Mesendoderm (in vitro differentiated cells): ENCODE measurements at regions not wholly inside any gene's neighbourhood (a gene's known extent, or its start where the extent isn't known, plus 50 kb on each side); places are given as distances from the start of the nearest gene placed in this dataset.

Experiments used
- DNase-seq: peaks from one replicate; pipeline ENCODE4 v3.0.0; 2013
- H2AK5ac ChIP-seq: 2 replicates; pipeline ENCODE4 v1.6.1; 2013; ENCODE audit warnings: low read length, inconsistent platforms
- H2BK120ac ChIP-seq: 2 replicates; pipeline ENCODE4 v1.6.1; 2013; ENCODE audit warnings: low read depth, mild to moderate bottlenecking, low read length, moderate library complexity, mixed read lengths
- H2BK15ac ChIP-seq: replicated peaks from 2 replicates; pipeline ENCODE4 v1.6.1; 2013; ENCODE audit warnings: low read depth, mild to moderate bottlenecking, moderate library complexity
- H2BK5ac ChIP-seq: 2 replicates; pipeline ENCODE4 v1.6.1; 2013; ENCODE audit warnings: low read length, inconsistent platforms
- H3K18ac ChIP-seq: 2 replicates; pipeline ENCODE4 v1.6.1; 2013; ENCODE audit warnings: mild to moderate bottlenecking, low read length, mixed read lengths
- H3K23ac ChIP-seq: one replicate; pipeline ENCODE4 v1.6.1; 2013; ENCODE audit warnings: low read length
- H3K27ac ChIP-seq: 2 replicates; pipeline ENCODE4 v1.5.1; 2013; ENCODE audit warnings: low read depth, mild to moderate bottlenecking, inconsistent platforms, low read length, moderate library complexity
- H3K27me3 ChIP-seq: 2 replicates; pipeline ENCODE4 v1.6.1; 2013; ENCODE audit warnings: low read length, control low read depth, mild to moderate bottlenecking, inconsistent platforms; ENCODE audit not compliant: insufficient read depth, poor library complexity
- H3K36me3 ChIP-seq: 2 replicates; pipeline ENCODE4 v1.6.1; 2013; ENCODE audit warnings: low read length, inconsistent platforms; ENCODE audit not compliant: control insufficient read depth, insufficient read depth
- H3K4ac ChIP-seq: one replicate; pipeline ENCODE4 v1.6.1; 2013; ENCODE audit warnings: low read depth, mild to moderate bottlenecking, low read length, moderate library complexity
- H3K4me1 ChIP-seq: 2 replicates; pipeline ENCODE4 v1.6.1; 2013; ENCODE audit warnings: low read depth, low read length, inconsistent platforms; ENCODE audit not compliant: control insufficient read depth
- H3K4me2 ChIP-seq: 2 replicates; pipeline ENCODE4 v1.6.1; 2013; ENCODE audit warnings: low read length
- H3K4me3 ChIP-seq: 2 replicates; pipeline ENCODE4 v1.5.1; 2013; ENCODE audit warnings: mild to moderate bottlenecking, low read length
- H3K56ac ChIP-seq: one replicate; pipeline ENCODE4 v1.6.1; 2013; ENCODE audit warnings: low read length
- H3K79me1 ChIP-seq: 2 replicates; pipeline ENCODE4 v1.6.1; 2013; ENCODE audit warnings: low read length, inconsistent platforms
- H3K79me2 ChIP-seq: 2 replicates; pipeline ENCODE4 v1.6.1; 2013; ENCODE audit warnings: mild to moderate bottlenecking, low read length; ENCODE audit not compliant: control insufficient read depth, insufficient read depth
- H3K9ac ChIP-seq: 2 replicates; pipeline ENCODE4 v1.6.1; 2013; ENCODE audit warnings: low read length, inconsistent platforms
- H4K5ac ChIP-seq: one replicate; pipeline ENCODE4 v1.6.1; 2013; ENCODE audit warnings: low read length
- H4K8ac ChIP-seq: one replicate; pipeline ENCODE4 v1.6.1; 2013; ENCODE audit warnings: low read depth, mild to moderate bottlenecking, control low read depth, low read length, moderate library complexity
- WGBS: extraction: QIAGEN DNeasy Blood & Tissue Kit; methylation state at CpG from one replicate; pipeline ENCODE4 v1.1.7; 2013; ENCODE audit warnings: low lambda C conversion rate, missing lambda C conversion rate; ENCODE audit not compliant: insufficient coverage; ENCODE audit errors: extremely low coverage; 5-methylcytosine and 5-hydroxymethylcytosine counted together

DNA sequence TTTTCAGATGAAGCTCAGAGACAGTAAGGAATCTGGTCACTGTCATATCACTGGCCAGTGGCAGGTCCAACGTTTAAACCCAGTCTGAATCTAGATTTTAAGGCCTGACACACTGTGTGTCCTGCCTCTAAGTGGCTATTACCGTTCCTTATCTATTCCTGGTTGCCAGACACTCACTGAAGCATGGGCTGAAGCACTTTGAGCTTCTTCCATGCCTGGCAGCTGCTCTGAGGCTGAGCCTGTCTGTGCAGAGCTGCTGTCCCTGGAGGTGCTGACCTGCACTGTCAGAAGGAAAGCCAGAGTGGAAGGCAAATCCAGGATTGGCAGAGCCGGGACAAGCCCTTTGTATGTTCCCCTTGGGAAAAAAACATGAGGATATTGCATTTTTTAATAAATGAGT, 109.2 kb upstream of the SLC7A1 start:
- Histone ChIP-seq H3K27ac (no peak overlapping the region), H3K4me2 (no peak overlapping the region), H3K79me2 (no peaks in the 10 kb centered on the region), H4K8ac (no peak overlapping the region), H4K5ac (no peak overlapping the region), H3K4me1 (peaks cover 3% of the 10 kb centered on the region), H3K79me1 (no peaks in the 10 kb centered on the region), H3K4ac (no peak overlapping the region), H2AK5ac (no peak overlapping the region), H3K4me3 (no peak overlapping the region), H3K9ac (no peak overlapping the region), H2BK15ac (no peak overlapping the region), H3K56ac (no peak overlapping the region), H3K18ac (no peak overlapping the region), H2BK5ac (no peak overlapping the region), H3K27me3 (no peaks in the 10 kb centered on the region), H3K36me3 (no peaks in the 10 kb centered on the region), H3K23ac (no peak overlapping the region), H2BK120ac (no peak overlapping the region)
- peak; percentile 72 for DNase-seq
- WGBS: no CpG with 5 or more reads among the region's 3 CpGs

GRCh38 chr13:29703421-29703820, 107.9 kb upstream of the SLC7A1 start:
- WGBS: no CpG with 5 or more reads among the region's 4 CpGs
- H2BK15ac ChIP-seq: no peak overlapping the region

DNA sequence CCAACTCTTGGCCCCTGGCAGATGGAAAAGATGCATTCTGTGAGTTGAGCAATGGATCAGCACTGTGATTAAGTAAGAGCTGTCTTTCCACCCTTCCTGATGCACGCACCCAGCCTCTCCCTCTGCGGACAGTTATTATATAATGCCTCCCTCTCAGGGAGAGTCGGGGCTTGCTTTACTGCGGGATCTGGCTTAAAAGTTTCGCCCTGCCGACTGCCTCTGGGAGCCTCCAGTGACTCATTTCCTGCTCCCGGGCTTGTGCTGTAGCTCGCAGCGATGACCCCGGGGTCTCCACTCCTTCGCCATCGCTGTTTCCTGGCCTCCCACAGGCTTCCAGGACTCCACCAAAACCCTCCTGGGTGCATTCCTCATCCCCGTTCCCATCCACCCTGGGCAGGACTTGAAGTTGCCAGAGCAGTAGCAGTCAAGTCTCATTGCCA, 107.4 kb upstream of the SLC7A1 start:
- peak; percentile 87 for DNase-seq
- no peaks in the 10 kb centered on the region for H3K79me1 ChIP-seq
- no peak overlapping the region for H4K8ac ChIP-seq
- no peaks in the 10 kb centered on the region for H3K36me3 ChIP-seq
- H3K4me1 ChIP-seq: peaks cover 3% of the 10 kb centered on the region
- H2BK15ac ChIP-seq: no peak overlapping the region
- H2AK5ac ChIP-seq: no peak overlapping the region
- no peak overlapping the region for H3K9ac ChIP-seq
- H3K56ac ChIP-seq: peak overlapping the region; percentile 66
- no peak overlapping the region for H3K4ac ChIP-seq
- H3K4me2 ChIP-seq: no peak overlapping the region
- no peak overlapping the region for H2BK120ac ChIP-seq
- H3K27me3 ChIP-seq: no peaks in the 10 kb centered on the region
- no peak overlapping the region for H2BK5ac ChIP-seq
- no CpG with 5 or more reads among the region's 13 CpGs for WGBS
- no peak overlapping the region for H3K23ac ChIP-seq
- no peak overlapping the region for H3K4me3 ChIP-seq
- no peaks in the 10 kb centered on the region for H3K79me2 ChIP-seq
- H4K5ac ChIP-seq: no peak overlapping the region
- no peak overlapping the region for H3K18ac ChIP-seq
- no peak overlapping the region for H3K27ac ChIP-seq

More at GRCh38 chr13:29703421-29703820, 107.9 kb upstream of the SLC7A1 start:
- Histone ChIP-seq H3K79me1 (no peaks in the 10 kb centered on the region), H2BK120ac (no peak overlapping the region), H3K27me3 (no peaks in the 10 kb centered on the region), H3K36me3 (no peaks in the 10 kb centered on the region), H3K4me2 (no peak overlapping the region), H3K56ac (peak overlapping the region; percentile 44), H3K9ac (no peak overlapping the region), H2BK5ac (no peak overlapping the region), H3K18ac (no peak overlapping the region), H3K4me1 (peaks cover 3% of the 10 kb centered on the region), H2AK5ac (no peak overlapping the region), H3K4ac (no peak overlapping the region), H3K27ac (no peak overlapping the region), H3K4me3 (no peak overlapping the region), H3K79me2 (no peaks in the 10 kb centered on the region), H4K5ac (no peak overlapping the region), H4K8ac (no peak overlapping the region), H3K23ac (no peak overlapping the region)
- DNase-seq: no peak

DNA sequence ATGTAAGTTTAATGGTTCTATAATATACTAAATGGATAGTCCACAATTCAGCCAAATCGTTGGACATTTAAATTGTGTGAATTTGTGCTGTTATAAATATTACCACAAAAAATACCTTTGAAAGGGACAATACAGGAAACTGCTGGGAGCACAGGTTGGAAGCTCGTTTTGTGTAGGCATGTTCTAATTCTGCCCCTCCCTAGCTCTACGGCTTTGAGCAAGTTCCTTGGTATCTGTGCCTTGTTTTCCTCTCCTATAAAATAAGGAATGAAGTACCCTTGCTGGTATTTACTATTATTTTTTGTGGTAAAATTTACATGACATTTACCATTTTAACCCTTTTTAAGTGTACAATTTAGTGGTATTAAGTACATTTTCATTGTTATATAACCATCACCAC, 102.6 kb upstream of the SLC7A1 start:
- H3K79me2 ChIP-seq: no peaks in the 10 kb centered on the region
- H3K9ac ChIP-seq: no peak overlapping the region
- H3K4me2 ChIP-seq: no peak overlapping the region
- no peaks in the 10 kb centered on the region for H3K79me1 ChIP-seq
- no peak overlapping the region for H2BK120ac ChIP-seq
- no peak overlapping the region for H2BK5ac ChIP-seq
- H3K27me3 ChIP-seq: no peaks in the 10 kb centered on the region
- H3K36me3 ChIP-seq: no peaks in the 10 kb centered on the region
- no peak overlapping the region for H3K4me3 ChIP-seq
- no peak overlapping the region for H2BK15ac ChIP-seq
- no peak overlapping the region for H3K4ac ChIP-seq
- no peak overlapping the region for H2AK5ac ChIP-seq
- H4K5ac ChIP-seq: no peak overlapping the region
- H3K56ac ChIP-seq: no peak overlapping the region
- no peak overlapping the region for H3K27ac ChIP-seq
- no peak overlapping the region for H3K18ac ChIP-seq
- no peak for DNase-seq
- no peaks in the 10 kb centered on the region for H3K4me1 ChIP-seq
- no CpG with 5 or more reads among the region's 3 CpGs for WGBS
- H3K23ac ChIP-seq: no peak overlapping the region
- H4K8ac ChIP-seq: no peak overlapping the region

- no peaks in the 10 kb centered on the region for H3K4me1 ChIP-seq
- no peaks in the 10 kb centered on the region for H3K36me3 ChIP-seq
- H3K18ac ChIP-seq: no peak overlapping the region
- H2AK5ac ChIP-seq: no peak overlapping the region
- H3K79me1 ChIP-seq: no peaks in the 10 kb centered on the region
- no peak overlapping the region for H3K23ac ChIP-seq
- no peak overlapping the region for H4K5ac ChIP-seq
- no peak overlapping the region for H2BK120ac ChIP-seq
- no peaks in the 10 kb centered on the region for H3K27me3 ChIP-seq
- H2BK5ac ChIP-seq: no peak overlapping the region
- H3K4me2 ChIP-seq: no peak overlapping the region
- no peak overlapping the region for H3K4me3 ChIP-seq
- DNase-seq: no peak
- no peaks in the 10 kb centered on the region for H3K79me2 ChIP-seq
- no peak overlapping the region for H4K8ac ChIP-seq
- no peak overlapping the region for H3K27ac ChIP-seq
- H3K4ac ChIP-seq: no peak overlapping the region
- no peak overlapping the region for H3K9ac ChIP-seq
- H2BK15ac ChIP-seq: no peak overlapping the region
- H3K56ac ChIP-seq: no peak overlapping the region
Observed at GRCh38 chr13:29696606-29697005, 101.1 kb upstream of the SLC7A1 start.

GRCh38 chr13:29693275-29693945, 97.9 kb upstream of the SLC7A1 start:
- H3K79me1 ChIP-seq: no peaks in the 10 kb centered on the region
- H3K18ac ChIP-seq: no peak overlapping the region
- no peak overlapping the region for H2AK5ac ChIP-seq
- no peaks in the 10 kb centered on the region for H3K4me1 ChIP-seq
- H3K4ac ChIP-seq: no peak overlapping the region
- H3K4me2 ChIP-seq: no peak overlapping the region
- H3K4me3 ChIP-seq: no peak overlapping the region
- no peak for DNase-seq
- no peak overlapping the region for H4K8ac ChIP-seq
- no peaks in the 10 kb centered on the region for H3K36me3 ChIP-seq
- no peak overlapping the region for H4K5ac ChIP-seq
- H3K27me3 ChIP-seq: no peaks in the 10 kb centered on the region
- H3K27ac ChIP-seq: no peak overlapping the region
- no peak overlapping the region for H2BK15ac ChIP-seq
- no peaks in the 10 kb centered on the region for H3K79me2 ChIP-seq
- H3K9ac ChIP-seq: no peak overlapping the region
- H3K23ac ChIP-seq: no peak overlapping the region
- no peak overlapping the region for H2BK120ac ChIP-seq
- no peak overlapping the region for H3K56ac ChIP-seq
- no CpG with 5 or more reads among the region's 13 CpGs for WGBS
- no peak overlapping the region for H2BK5ac ChIP-seq
